ENCODE measurements at regions not wholly inside any gene's neighbourhood (a gene's known extent, or its start where the extent isn't known, plus 50 kb on each side); places are given as distances from the start of the nearest gene placed in this dataset.

- Histone ChIP-seq H3K4me3 (ENCODE audit: low read length in 3 of 3) (no peak overlapping the region), H3K27ac (ENCODE audit: low read depth, low read length) (no peak overlapping the region), H3K4me1 (ENCODE audit: control insufficient read depth in 3 of 3, insufficient read depth in 3 of 3, low read length in 3 of 3) (no peaks in the 10 kb centered on the region), H3K36me3 (ENCODE audit: control insufficient read depth in 3 of 3, insufficient read depth in 3 of 3, low read length in 3 of 3) (no peaks in the 10 kb centered on the region), H3K9me3 (ENCODE audit: control insufficient read depth in 3 of 3, low read length in 3 of 3) (no peaks in the 10 kb centered on the region), H3K27me3 (ENCODE audit: control insufficient read depth in 3 of 3, insufficient read depth in 3 of 3, low read length in 3 of 3) (no peaks in the 10 kb centered on the region), H3K9ac (ENCODE audit: low read depth in 1 of 3, low read length in 3 of 3) (no peak overlapping the region)
These were observed 54.3 kb upstream of the COL3A1 start for GRCh38 chr2:188919824-188920223.

- Histone ChIP-seq H3K4me1 (ENCODE audit: control insufficient read depth in 3 of 3, insufficient read depth in 3 of 3, low read length in 3 of 3) (no peaks in the 10 kb centered on the region), H3K9ac (ENCODE audit: low read depth in 1 of 3, low read length in 3 of 3) (no peak overlapping the region), H3K9me3 (ENCODE audit: control insufficient read depth in 3 of 3, low read length in 3 of 3) (no peaks in the 10 kb centered on the region), H3K36me3 (ENCODE audit: control insufficient read depth in 3 of 3, insufficient read depth in 3 of 3, low read length in 3 of 3) (no peaks in the 10 kb centered on the region), H3K4me3 (ENCODE audit: low read length in 3 of 3) (no peak overlapping the region), H3K27me3 (ENCODE audit: control insufficient read depth in 3 of 3, insufficient read depth in 3 of 3, low read length in 3 of 3) (no peaks in the 10 kb centered on the region), H3K27ac (ENCODE audit: low read depth, low read length) (no peak overlapping the region)
These were observed 52.0 kb upstream of the COL3A1 start for GRCh38 chr2:188922191-188922590.

All from skeletal muscle tissue (tissue), 3 donors.